IPS-15b (cell line): ENCODE measurements at regions not wholly inside any gene's neighbourhood (a gene's known extent, or its start where the extent isn't known, plus 50 kb on each side); places are given as distances from the start of the nearest gene placed in this dataset.

Experiments used
- H3K27me3 ChIP-seq: one replicate; pipeline ENCODE4 v1.6.1; 2013; ENCODE audit warnings: low read length; ENCODE audit not compliant: control insufficient read depth, insufficient read depth
- H3K36me3 ChIP-seq: one replicate; pipeline ENCODE4 v1.6.1; 2013; ENCODE audit warnings: low read length; ENCODE audit not compliant: control insufficient read depth, insufficient read depth
- H3K4me1 ChIP-seq: one replicate; pipeline ENCODE4 v1.6.1; 2013; ENCODE audit warnings: mild to moderate bottlenecking, low read length; ENCODE audit not compliant: control insufficient read depth, insufficient read depth
- H3K4me3 ChIP-seq: one replicate; pipeline ENCODE4 v1.5.1; 2013; ENCODE audit warnings: low read depth, low read length
- H3K9ac ChIP-seq: one replicate; pipeline ENCODE4 v1.6.1; 2013; ENCODE audit warnings: low read depth, mild to moderate bottlenecking, low read length
- H3K9me3 ChIP-seq: one replicate; pipeline ENCODE4 v1.6.1; 2013; ENCODE audit warnings: mild to moderate bottlenecking, low read length; ENCODE audit not compliant: control insufficient read depth, insufficient read depth

- no peaks in the 10 kb centered on the region for H3K36me3 ChIP-seq
- H3K4me1 ChIP-seq, result no peaks in the 10 kb centered on the region
- H3K9me3 ChIP-seq, result no peaks in the 10 kb centered on the region
- H3K27me3 ChIP-seq, result no peaks in the 10 kb centered on the region
- no peak overlapping the region for H3K9ac ChIP-seq
- H3K4me3 ChIP-seq, result no peak overlapping the region
Measured at GRCh38 chr14:47857646-47858045, 182.2 kb upstream of the MDGA2 start.

- no peak overlapping the region for H3K4me3 ChIP-seq
- no peaks in the 10 kb centered on the region for H3K27me3 ChIP-seq
Measured at GRCh38 chr14:47852278-47852677, 176.9 kb upstream of the MDGA2 start.

GRCh38 chr14:47846008-47846407, 170.6 kb upstream of the MDGA2 start:
- Histone ChIP-seq H3K36me3 (no peaks in the 10 kb centered on the region), H3K9ac (no peak overlapping the region), H3K27me3 (no peaks in the 10 kb centered on the region), H3K4me1 (no peaks in the 10 kb centered on the region), H3K9me3 (no peaks in the 10 kb centered on the region), H3K4me3 (no peak overlapping the region)

More at GRCh38 chr14:47852278-47852677, 176.9 kb upstream of the MDGA2 start:
- Histone ChIP-seq H3K36me3 (no peaks in the 10 kb centered on the region), H3K4me1 (no peaks in the 10 kb centered on the region), H3K9me3 (no peaks in the 10 kb centered on the region), H3K9ac (no peak overlapping the region)

GRCh38 chr14:47843236-47843635, 167.8 kb upstream of the MDGA2 start:
- no peak overlapping the region for H3K4me3 ChIP-seq
- H3K4me1 ChIP-seq, result no peaks in the 10 kb centered on the region
- no peak overlapping the region for H3K9ac ChIP-seq
- no peaks in the 10 kb centered on the region for H3K27me3 ChIP-seq
- no peaks in the 10 kb centered on the region for H3K9me3 ChIP-seq
- no peaks in the 10 kb centered on the region for H3K36me3 ChIP-seq

GRCh38 chr14:47833011-47833410, 157.6 kb upstream of the MDGA2 start:
- no peaks in the 10 kb centered on the region for H3K9me3 ChIP-seq
- no peak overlapping the region for H3K4me3 ChIP-seq
- H3K27me3 ChIP-seq, result no peaks in the 10 kb centered on the region
- H3K36me3 ChIP-seq, result no peaks in the 10 kb centered on the region
- H3K9ac ChIP-seq, result no peak overlapping the region
- no peaks in the 10 kb centered on the region for H3K4me1 ChIP-seq

GRCh38 chr14:47826809-47827208, 151.4 kb upstream of the MDGA2 start:
- Histone ChIP-seq H3K4me1 (peaks cover 3% of the 10 kb centered on the region), H3K9me3 (no peaks in the 10 kb centered on the region), H3K9ac (no peak overlapping the region), H3K4me3 (no peak overlapping the region), H3K36me3 (no peaks in the 10 kb centered on the region), H3K27me3 (no peaks in the 10 kb centered on the region)

- Histone ChIP-seq H3K9ac (no peak overlapping the region), H3K4me1 (peaks cover 3% of the 10 kb centered on the region), H3K36me3 (no peaks in the 10 kb centered on the region), H3K9me3 (no peaks in the 10 kb centered on the region), H3K4me3 (no peak overlapping the region), H3K27me3 (no peaks in the 10 kb centered on the region)
Measured at GRCh38 chr14:47822326-47822725, 146.9 kb upstream of the MDGA2 start.

- Histone ChIP-seq H3K4me1 (peaks cover 3% of the 10 kb centered on the region), H3K9me3 (no peaks in the 10 kb centered on the region), H3K9ac (no peak overlapping the region), H3K36me3 (no peaks in the 10 kb centered on the region), H3K27me3 (no peaks in the 10 kb centered on the region), H3K4me3 (no peak overlapping the region)
Measured at GRCh38 chr14:47821135-47821534, 145.7 kb upstream of the MDGA2 start.

GRCh38 chr14:47790477-47790876, 115.1 kb upstream of the MDGA2 start:
- H3K4me3 ChIP-seq, result no peak overlapping the region
- H3K4me1 ChIP-seq, result no peaks in the 10 kb centered on the region
- no peaks in the 10 kb centered on the region for H3K9me3 ChIP-seq
- no peaks in the 10 kb centered on the region for H3K27me3 ChIP-seq
- H3K9ac ChIP-seq, result no peak overlapping the region
- H3K36me3 ChIP-seq, result no peaks in the 10 kb centered on the region

GRCh38 chr14:47785058-47785457, 109.7 kb upstream of the MDGA2 start:
- Histone ChIP-seq H3K4me3 (no peak overlapping the region), H3K9ac (no peak overlapping the region), H3K27me3 (no peaks in the 10 kb centered on the region)

GRCh38 chr14:47778631-47779030, 103.2 kb upstream of the MDGA2 start:
- H3K4me3 ChIP-seq, result no peak overlapping the region
- peaks cover 6% of the 10 kb centered on the region for H3K4me1 ChIP-seq
- no peaks in the 10 kb centered on the region for H3K27me3 ChIP-seq
- no peak overlapping the region for H3K9ac ChIP-seq
- H3K36me3 ChIP-seq, result no peaks in the 10 kb centered on the region
- no peaks in the 10 kb centered on the region for H3K9me3 ChIP-seq

More at GRCh38 chr14:47785058-47785457, 109.7 kb upstream of the MDGA2 start:
- no peaks in the 10 kb centered on the region for H3K4me1 ChIP-seq
- H3K36me3 ChIP-seq, result no peaks in the 10 kb centered on the region
- H3K9me3 ChIP-seq, result no peaks in the 10 kb centered on the region

GRCh38 chr14:47772652-47773051, 97.2 kb upstream of the MDGA2 start:
- H3K4me1 ChIP-seq, result peaks cover 6% of the 10 kb centered on the region
- H3K4me3 ChIP-seq, result no peak overlapping the region
- H3K9ac ChIP-seq, result no peak overlapping the region
- no peaks in the 10 kb centered on the region for H3K27me3 ChIP-seq
- H3K36me3 ChIP-seq, result no peaks in the 10 kb centered on the region
- H3K9me3 ChIP-seq, result no peaks in the 10 kb centered on the region
